Ammon's horn (tissue), 1 donor: ENCODE measurements at regions not wholly inside any gene's neighbourhood (a gene's known extent, or its start where the extent isn't known, plus 50 kb on each side); places are given as distances from the start of the nearest gene placed in this dataset.

ENCODE experiments used
- DNase-seq: peaks from one replicate; pipeline ENCODE4 v3.0.0-alpha.2; 2016; ENCODE audit warnings: low spot score

DNA sequence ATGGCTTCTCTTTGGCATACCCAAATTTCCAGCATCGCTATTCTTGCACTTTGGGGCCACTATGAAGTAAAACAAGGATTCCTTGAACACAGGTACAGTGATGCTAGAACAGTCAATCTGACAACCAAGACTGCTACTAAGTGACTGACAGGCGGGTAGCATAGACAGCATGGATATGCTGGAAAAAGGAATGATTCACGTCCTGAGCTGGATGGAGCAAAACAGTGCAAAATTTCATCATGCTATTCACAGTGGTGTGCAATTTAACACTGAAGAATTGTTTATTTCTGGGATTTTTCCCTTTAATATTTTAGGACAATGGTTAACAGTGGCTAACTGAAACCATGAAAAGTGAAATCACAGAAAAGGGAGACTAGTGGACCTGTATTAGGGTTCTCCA, 1511.2 kb upstream of the ZEB2 start:
- DNase-seq, result no peak

DNA sequence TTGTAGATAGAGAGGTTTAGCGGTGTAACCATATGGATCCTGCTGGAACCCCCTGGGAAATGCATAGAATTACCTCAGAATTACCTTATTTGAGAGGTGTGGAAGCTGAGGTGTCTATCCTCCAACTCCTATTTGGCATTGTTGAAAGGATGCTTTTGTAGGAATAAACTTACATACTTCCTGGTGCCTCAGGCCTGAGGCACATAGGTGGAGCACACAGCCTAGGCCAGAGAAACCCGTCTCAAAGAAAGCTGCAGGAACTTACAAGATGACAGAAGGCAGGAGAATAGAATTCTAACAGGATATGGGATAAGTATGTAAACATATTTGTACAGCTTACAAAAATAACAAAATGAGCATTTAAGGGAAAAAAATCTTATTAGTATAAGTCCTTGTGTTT, 1507.2 kb upstream of the ZEB2 start:
- DNase-seq, result no peak

DNA sequence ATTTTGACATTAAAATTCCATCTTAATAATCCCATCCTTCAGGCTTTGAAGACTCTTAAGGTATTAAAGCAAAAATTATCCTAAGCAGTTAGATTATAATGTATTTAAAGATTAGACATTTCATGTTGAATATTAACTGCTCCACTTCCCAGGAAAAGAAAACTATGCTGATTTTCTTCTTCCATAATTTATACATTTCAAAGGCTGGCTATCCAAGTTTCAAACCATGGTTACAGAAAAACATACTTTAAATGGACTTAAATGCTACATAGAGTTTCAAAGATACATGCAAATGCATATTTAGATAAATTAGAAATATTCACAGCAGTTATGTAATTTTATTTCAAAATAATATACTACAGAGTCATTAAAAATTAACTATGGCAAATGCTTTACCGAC, 1505.6 kb upstream of the ZEB2 start:
- no peak for DNase-seq

DNA sequence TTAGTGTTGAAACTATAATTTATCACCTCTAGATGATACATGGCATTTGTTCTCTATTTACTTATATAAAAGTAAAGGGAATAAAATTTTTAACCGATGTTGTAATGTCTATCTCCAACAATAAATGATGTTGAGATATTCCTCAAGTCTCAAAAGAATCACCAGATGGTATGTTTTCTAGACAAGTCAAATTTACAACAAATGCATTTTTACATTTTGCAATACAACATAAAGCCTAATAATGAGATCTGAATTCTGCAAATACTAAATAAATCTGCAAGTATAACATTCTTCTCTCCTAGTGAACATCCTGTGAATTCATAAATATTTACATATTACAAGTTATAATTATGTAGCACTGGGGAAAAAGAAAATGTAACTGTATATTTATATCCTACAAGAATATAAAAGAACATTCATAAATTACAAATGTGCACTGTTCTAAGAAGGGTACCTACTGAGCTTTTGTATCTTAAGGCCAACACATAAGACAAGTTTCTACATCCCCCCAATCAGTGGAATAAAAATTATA, 1504.4 kb upstream of the ZEB2 start:
- no peak for DNase-seq

DNA sequence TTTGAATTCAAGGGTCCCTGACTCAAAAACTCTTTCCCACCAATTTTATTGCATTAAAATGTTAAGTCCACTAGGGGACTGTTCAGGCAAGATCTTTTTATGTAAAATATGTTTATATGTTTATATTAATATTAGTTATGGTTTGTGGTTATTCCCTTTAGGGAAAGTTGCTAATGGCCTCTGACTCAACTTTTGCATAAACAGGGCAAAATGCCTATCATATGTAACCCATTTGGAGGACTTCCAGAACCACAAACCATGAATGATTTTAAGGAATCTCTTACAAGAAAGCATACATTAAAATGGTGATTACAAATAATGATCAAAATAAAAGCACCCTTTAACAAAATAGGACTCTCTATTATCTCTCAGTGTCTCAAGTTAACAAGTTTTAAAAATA, 1484.5 kb upstream of the ZEB2 start:
- no peak for DNase-seq

DNA sequence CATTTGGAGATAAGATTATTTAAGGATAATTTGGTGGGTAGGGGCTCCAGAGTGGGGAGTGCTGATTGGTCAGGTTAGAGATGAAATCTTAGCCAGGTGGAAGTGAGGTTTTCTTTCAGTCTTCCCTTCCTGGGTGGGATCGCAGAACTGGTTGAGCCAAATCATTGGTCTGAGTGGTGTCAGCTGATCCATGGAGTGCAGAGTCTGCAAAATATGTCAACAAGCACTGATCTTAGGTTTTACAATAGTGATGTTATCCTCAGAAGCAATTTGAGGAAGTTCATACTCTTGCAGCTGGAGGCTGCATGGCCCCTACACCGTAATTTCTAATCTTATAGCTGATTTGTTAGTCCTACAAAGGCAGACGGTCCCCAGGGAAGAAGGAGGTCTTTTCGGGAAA, 1483.4 kb upstream of the ZEB2 start:
- no peak for DNase-seq

DNA sequence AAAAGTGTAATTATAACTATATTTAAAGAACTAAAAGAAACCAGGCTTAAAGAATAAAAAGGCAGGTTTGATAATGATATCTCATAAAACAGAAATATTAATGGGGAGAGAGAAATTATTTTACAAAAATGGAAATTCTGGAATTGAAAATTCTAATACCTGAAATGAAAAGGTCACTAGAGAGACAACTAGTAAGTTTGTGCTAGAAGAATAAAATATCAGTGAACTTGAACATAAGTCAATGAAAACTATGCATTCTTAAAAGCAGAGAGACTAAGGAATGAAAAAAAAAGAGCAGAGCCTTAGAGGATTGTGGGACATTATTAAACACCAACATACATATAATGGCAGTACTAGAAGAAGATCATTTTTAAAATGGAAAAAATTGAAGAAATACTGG, 1475.0 kb upstream of the ZEB2 start:
- no peak for DNase-seq

DNA sequence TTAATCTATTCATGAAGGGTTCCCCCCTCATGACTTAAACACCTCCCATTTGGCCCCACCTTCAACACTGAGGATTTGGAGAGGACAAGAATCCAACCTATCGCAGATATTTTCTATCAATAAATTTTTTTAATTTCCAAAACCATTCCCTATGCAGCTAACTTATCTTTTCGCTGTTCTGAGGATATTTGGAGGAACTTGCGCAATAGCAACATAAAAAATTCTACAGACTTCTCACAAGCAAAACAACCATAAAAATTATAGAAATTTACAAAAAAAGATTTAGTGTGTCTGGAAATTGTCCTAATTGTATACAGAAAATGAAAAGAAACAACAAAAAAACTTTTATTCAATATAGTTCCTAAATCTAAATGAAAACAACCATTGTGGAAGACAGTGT, 1472.7 kb upstream of the ZEB2 start:
- no peak for DNase-seq

DNA sequence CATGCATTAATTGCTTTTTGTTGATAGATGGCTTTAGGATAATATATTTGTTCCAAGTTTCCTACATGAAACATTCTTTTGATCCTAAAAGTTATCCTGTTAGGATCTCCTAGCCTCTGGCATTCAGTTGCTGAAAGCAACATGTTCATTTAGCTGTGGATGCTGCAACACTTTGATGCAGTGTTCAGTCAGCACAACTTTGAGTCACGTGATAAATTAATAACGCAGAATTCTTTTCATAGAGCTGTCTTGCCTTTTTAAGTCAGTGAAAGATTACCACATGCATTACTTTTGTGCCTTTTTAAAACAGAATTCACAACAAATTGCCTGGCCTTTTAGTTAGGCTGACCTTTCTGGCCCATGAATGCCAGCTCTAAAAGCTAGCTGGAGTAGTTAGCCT, 1467.9 kb upstream of the ZEB2 start:
- DNase-seq, result no peak

DNA sequence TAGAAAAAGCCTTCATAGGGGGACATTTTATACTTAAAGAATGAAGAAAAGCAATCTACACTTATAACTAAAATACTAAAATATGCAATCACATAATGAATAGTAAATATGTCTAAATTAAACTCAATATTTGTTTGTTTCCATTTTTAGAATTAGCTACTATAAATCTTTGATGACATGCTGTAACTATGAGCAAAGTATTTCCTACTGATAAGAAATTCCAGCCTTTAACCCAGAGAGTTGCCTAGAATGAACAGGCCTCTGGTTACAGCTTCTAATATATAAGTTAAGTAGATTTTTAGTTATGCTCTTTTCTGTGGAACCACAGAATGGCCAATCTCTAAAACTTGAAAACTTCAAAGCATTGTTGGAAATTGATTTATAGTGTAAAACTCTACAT, 1465.6 kb upstream of the ZEB2 start:
- no peak for DNase-seq

DNA sequence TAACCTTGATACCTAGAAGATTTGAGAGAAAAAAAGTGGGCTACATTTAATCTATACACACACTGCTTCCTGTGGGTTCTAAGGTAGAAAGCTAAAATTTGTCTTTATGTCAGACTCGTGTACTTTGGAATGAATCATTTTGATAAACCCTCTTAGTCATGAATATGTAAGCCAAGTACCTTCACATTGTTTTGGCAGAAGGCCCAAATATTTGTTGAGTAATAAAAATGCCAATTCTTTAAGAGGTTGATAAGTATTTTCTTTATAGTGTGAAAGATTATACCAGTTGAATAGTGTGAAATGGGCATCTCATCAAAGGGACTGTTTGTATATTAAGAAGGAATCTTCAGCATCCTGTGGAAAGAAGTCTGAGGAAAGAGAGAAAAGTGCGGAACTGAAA, 1464.7 kb upstream of the ZEB2 start:
- DNase-seq, result no peak

DNA sequence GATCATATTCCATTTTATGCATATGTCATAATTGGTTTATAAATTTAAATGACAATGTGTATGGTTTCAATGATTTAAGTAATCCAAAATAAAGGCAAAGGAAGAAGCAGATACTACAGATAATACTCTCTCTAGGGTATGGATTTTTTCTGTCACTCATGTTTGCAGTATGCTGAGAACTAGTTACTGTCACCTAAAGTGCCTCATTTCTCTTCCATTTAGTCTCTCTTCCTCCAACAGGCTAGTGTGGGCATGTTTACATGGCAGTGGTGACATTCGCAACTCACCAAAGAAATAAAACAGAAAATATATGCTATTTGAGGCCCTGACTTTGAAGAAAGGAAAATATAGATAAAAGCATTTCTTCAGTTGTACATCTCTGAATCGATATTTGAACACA, 1460.4 kb upstream of the ZEB2 start:
- no peak for DNase-seq

DNA sequence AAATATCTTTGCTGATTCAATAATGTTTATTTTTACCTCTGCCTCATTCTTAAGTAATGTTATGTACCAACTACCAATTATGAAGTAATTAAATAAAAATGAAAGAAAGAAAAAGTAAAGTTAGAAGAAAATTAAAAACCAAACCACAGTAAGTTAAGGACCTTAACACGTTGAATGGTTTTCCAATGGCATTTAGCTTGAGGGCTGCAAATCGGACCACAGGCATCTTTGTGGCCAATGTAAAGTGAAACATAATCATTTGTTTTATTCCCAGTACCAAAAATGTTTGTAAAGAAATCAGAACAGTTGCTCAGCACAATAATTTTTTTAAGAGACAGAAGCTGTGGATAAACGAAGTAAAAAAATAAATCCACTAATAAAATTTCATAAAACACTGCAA, 1455.5 kb upstream of the ZEB2 start:
- no peak for DNase-seq

DNA sequence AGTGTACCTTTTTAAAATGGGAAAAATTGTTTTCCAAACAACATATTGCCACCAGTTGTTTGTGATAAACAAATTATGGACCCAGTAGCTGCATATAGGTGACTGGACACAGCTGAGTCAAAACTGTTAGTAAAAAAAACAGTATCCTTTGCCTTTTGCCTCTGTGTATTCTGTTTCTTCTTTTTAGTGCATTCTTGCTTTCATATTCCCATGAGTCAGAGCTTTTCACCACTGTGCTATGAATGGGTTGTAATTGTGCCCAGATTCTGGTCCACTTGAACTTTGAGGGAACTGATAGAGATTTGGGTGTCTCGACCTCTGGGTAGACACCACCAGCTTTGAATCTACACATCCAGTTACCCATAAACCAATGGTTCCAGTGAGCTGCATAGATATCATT, 1441.9 kb upstream of the ZEB2 start:
- DNase-seq, result no peak

DNA sequence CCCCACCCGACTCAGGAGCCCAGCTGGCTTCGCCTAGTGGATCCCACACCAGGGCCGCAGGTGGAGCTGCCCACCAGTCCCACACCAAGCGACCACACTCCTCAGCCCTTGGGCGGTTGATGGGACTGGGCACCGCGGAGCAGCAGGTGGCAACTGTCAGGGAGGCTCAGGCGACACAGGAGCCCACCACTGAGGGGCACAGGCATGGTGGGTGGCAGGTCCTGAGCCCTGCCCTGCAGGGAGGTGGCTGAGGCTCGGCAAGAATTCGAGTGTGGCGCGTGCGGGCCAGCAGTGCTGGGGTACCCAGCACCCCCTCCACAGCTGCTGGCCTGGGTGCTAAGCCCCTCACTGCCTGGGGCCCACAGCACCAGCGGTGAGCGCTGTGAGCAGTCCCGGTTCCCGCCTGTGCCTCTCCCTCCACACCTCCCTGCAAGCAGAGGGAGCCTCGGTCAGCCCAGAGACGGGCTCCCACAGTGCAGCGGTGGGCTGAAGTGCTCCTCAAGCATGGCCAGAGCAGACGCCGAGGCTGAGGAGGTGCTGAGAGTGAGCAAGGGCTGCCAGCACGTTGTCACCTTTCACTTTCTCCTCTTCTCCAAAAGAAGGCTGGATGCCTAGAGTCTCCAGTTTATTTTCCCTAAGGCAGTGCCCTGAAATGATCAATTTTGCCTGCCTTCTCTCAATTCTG, 1440.7 kb upstream of the ZEB2 start:
- DNase-seq, result no peak

DNA sequence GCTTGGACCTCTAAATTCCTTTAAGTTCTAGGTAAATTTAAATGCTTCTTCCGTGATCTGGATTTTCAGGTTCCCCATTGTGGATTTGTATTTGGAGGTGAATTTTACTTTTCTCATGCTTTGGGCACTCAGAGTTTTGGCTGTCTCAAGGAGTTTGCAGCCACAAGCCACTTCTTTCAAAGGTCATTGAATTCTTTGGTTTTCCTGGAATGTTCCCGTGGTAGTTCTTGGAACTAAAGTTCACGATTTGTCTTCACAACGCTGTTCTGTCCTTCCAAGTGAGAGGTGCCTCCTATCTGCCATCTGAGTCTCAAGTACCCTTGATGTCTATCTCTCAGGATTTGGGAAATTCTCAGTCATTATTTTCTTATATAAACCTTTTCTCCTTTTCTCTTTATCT, 1438.7 kb upstream of the ZEB2 start:
- no peak for DNase-seq

DNA sequence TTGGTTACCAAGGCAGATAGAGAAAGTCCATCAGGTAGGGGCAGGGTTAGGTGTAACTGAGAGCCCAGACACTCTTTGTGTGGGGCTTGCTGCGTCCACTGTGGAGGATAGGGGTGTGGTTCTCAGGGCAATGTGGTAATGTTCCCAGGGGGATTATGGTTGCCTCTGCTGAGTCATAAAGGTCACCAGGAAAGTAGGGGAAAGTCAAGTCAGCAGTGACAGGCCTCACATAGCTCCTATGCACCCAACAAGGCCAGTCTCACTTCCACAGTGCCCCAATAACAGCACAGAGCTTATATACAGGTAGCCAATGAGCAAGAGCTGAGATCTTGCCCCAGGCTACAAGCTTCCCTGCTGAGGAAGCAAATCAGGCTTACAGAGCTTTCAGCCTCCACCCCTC, 1438.0 kb upstream of the ZEB2 start:
- no peak for DNase-seq

DNA sequence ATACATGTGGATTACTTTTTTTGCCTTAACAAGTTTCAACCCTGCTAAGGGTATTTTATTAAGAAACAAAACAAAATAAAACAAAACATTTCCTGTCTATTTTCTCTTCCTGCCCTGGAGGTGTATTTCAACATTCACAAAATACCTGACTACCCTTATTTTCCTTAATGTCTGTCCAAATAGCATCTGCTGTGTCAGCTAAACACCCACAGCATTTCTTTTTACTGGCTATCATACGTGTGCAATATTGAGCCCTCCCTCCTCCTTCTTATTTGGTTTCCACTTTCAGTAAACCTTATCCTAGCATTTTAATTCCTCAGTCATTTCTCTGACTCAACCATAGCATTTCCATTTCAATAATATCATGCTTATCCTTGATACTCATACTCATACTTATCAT, 1420.0 kb upstream of the ZEB2 start:
- DNase-seq, result no peak

DNA sequence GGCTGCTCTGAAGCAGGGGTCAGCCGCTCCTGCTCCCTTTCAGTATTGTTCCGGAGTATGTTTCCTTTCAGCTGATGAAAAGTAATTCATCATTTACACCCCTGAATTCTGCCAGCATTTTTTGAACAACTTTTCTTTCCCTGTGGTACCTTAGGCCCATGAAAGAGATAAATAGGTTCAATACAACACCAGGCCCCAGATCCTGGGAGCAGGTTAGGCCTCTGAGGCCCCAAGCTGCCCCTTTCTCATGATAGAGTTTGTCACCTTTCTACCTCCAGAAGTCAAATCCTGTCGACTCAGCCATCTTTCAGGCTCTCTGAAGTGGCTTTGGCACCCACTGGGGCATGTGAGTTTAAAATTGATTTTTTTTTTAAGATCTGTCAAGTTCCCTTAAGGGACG, 1415.1 kb upstream of the ZEB2 start:
- DNase-seq, result no peak

DNA sequence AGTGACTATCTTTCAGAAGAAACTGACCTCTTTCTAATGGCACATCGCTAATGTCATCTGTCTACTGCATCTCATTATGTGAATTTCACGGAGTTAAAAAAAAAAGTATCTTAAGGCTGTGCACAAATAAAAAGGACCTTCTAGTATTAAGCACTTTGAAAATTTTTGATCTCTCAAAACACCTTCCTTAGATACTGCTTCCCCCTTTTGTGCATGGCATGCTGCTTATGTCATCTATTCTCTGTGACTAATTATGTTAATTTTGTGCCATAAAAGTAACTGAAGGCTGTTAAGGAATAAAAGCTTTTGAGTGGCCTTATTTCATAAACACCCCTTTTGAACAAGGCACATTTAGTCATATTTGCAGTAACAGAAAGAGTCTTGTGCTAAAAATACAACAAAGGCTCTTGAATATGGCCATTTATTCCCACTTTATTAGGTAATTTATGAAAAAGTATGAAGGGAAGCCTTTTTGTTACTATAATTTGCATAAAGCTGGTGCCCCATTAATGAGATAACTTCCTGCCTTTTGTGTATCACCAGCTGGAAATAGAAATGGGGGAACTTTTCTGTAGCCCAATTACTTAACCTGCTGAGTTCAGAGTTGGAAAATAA, 1412.0 kb upstream of the ZEB2 start:
- DNase-seq, result peak; percentile 7

DNA sequence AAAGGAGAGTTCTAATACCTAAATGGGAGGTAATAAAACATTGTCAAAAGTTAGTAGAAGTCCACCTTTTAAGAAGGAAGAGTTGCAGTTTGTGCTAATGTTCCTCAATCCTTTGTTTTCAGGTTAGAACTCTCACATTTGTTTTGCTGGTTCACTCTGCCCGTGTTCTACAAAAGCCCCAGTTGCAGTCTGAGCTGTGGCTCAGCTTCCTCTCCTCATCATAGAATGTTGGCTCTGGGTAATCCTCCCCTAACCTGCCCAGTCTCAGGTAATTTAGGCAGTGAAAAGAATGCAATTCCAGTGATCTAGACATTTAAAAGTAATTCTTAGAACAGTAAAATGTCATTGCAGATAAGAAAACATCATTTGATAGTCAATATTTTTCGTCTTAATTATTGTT, 1410.4 kb upstream of the ZEB2 start:
- DNase-seq, result no peak

DNA sequence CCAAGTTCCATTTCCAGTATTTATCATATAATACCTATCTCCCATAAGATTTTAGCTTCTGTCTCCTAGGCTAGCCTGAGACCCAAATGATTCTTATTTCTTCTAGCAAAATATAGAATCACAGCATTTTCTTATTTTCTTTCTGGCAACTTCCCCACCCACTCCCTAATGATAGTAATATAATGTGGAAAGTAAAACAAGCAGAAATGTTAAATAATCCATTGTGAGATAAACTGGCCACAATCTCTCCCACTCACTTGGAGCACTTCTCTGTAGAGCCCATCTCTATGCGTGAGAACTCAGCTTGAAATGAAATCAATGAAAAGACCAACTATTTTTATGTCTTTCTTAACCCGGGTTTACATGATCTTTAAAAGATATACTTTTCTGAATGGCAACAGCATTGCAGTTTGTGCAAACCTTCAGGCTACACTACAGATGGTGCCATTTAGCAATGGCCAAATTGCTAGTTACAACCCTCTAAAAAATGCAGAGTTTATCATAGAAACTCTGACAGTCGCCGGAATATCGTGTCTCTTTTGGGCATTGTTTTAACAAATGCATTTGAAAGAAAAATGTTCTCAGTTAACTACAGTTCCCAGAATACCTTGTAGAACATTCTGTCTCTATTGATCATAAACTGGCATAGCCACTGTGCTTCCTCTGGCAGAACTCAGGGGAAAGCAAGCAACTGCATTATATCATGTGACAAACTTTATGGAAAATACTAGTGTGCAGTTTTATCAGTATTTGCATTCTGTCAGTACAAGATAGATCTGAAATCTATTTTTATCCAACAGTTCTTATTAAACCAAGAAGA, 1407.4 kb upstream of the ZEB2 start:
- no peak for DNase-seq

DNA sequence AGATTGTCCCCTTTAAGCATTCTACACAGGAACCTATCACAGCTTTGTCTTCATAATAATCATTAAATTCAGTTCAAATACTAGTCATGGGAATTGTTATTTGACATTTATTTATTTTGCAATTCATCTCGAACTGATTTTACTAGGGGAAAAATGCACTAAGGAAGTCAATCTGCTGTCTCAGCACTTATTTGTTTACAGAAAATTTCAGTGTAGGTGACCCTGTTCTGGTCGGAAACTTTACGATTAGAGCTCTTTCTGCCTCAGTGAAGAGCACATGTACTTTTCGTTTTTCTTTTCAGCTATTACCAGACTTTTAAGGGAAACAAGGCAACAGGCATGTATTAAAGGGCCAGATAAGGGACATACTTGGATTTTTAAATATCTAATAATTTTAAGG, 1405.7 kb upstream of the ZEB2 start:
- DNase-seq, result no peak
